Stimulated activated CD8-positive, alpha-beta memory T cell treated with anti-CD3 and anti-CD28 coated beads, Interleukin-7, amount 100 ng/mL, for 24 hours (primary cell): ENCODE measurements at regions not wholly inside any gene's neighbourhood (a gene's known extent, or its start where the extent isn't known, plus 50 kb on each side); places are given as distances from the start of the nearest gene placed in this dataset.
A peak's percentile ranks its signal among the peaks of the same experiment; 100 is the strongest.

Source experiments
- DNase-seq: peaks from one replicate; pipeline ENCODE4 v3.0.0-alpha.2; 2020; ENCODE audit warnings: low read depth

- no peak for DNase-seq
These were observed 183.7 kb downstream of the INO80D start for GRCh38 chr2:205902041-205902899.

DNA sequence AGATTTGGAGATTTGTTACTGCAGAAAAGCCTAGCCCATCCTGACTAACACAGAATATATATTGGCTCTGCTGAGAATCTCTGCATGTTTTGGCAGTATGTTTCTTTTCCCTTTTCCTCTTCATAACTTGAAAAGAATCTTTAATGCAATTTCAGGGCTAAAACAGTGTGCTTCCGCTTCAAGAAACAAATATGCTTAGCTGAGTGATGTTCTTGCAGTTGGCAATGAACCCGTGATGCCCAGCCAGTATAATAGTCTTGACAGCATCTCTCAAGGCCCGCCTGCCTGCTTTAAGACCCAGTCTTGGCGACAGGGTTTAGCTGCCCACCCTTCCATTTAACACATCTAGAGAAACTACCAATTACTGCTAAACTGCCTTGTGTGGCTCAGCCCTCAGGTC, 184.5 kb downstream of the INO80D start:
- no peak for DNase-seq

- DNase-seq, result no peak
These were observed 187.2 kb downstream of the INO80D start for GRCh38 chr2:205898744-205899143.

DNA sequence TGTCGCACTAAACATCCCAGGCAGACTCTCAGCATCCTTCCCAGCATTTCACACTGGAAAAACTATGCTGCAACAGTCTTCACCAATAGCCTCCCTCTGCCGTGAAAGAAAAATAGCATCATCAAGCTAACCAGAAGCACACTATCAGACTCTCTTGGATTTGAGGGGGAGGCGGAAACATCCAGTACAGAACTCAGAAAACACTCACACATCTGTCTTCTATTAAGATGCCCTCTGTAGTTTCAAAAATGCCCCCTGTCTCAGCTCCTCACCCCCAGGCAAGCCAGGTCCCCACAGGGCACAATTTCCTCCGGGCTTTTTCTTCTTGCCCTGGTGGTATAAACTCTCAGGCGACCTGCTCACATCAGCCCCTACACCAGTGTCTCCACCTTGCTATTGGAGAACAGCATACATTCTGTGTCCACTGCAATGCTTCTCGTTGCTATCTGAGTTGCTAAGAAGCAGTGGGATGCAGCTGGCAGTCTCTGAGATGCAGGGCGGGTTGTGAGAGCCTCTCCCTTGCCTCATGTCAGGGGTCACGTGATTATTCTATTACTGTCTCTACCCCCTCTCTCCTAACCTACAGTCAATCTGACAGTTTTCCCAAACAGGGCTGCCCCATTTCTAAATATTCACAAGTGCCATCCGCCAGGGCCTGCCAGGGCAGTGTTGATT, 189.9 kb downstream of the INO80D start:
- DNase-seq, result no peak

GRCh38 chr2:205892665-205893259, 193.2 kb downstream of the INO80D start:
- DNase-seq, result no peak

- no peak for DNase-seq
These were observed 193.7 kb downstream of the INO80D start for GRCh38 chr2:205892251-205892655.

- DNase-seq, result no peak
These were observed 196.9 kb downstream of the INO80D start for GRCh38 chr2:205889114-205889513.

DNA sequence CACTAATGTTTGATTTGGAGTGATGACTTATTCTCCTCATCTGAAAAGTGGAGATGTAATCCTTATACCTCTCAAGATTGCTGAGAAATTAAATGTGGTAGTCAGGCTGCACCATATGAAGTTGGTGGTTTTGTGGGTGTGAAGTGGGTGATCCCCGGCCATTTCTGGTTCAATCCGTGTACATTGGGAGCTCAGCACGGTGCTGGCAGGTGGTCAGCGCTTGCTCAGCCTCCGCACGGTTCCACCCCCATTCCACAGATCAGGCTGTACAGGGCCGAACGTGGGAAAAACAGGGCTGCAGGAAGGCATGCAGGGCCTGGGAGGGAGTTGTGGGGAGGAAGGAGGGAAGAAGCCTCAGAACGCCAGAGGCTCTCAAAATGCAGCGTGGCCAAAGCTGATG, 198.3 kb downstream of the INO80D start:
- no peak for DNase-seq

GRCh38 chr2:205885492-205886099, 200.4 kb downstream of the INO80D start:
- DNase-seq, result peak; percentile 49

- DNase-seq, result no peak
These were observed 201.7 kb downstream of the NRP2 start for GRCh38 chr2:205883965-205884364.

DNA sequence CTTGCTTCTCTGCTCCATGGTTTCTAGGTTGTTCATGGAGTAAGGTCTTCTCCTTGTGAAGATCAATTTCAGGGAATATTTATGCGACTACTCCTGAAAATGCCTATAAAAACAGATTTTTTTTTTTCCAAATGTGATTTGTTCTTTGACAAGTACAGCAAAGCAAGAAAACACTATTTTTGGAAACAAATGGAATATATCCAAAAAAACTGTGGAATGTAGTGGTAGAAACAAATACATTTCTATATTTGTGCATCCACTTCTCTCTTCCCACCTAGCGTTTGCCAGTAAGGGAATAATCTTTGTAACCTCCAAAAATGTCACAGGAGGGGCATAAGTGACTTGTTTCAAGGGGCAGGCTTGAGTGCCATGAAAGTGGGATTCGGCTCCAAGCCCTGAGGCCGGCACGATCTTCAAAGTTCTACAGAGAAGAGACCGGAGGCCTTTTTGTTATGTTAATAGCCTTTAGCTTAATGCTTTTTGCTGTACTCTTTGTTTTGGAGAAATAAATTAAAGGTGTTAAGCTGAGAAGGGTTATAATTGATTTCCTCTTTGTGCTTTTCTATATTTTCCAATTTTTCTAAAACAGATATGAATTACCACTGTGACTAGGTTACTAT, 200.6 kb downstream of the NRP2 start:
- DNase-seq, result no peak

DNA sequence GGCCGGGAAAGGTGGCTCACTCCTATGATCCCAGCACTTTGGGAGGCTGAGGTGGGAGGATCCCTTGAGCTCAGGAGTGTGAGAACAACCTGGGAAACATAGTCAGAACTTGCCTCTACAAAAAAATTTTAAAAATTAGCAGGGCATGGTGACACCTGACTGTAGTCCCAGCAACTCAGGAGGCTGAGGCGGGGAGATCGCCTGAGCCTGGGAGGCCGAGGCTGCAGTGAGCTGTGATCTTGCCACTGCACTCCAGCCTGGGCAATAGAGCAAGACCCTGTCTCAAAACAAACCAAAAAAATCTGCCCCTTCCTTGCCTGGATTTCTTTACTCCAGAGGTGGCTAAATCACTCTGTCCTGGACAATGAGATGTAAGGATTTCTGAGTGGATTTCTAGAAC, 197.7 kb downstream of the NRP2 start:
- DNase-seq, result no peak

- DNase-seq, result no peak
These were observed 196.9 kb downstream of the NRP2 start for GRCh38 chr2:205878999-205879762.

GRCh38 chr2:205877496-205877895, 195.2 kb downstream of the NRP2 start:
- no peak for DNase-seq

- DNase-seq, result no peak
These were observed 193.8 kb downstream of the NRP2 start for GRCh38 chr2:205876127-205876526.

DNA sequence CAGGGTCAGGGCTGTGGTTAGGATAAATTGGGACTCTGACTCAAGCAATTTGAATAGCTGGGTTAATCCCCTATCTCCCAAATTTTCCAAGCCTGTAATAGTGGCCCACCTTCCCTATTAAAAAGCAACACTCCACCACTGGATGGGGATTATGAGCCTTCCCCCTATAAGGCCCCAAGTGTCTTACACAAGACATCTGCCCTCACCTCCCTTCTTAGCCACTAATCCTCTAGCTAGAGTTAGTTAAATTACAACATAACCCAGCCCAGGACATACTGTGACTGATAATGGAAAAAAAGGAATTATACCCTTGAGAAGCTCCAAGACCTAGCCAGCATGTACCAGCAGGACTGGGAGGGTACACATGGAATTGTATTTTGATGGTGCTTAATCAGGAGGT, 190.4 kb downstream of the NRP2 start:
- no peak for DNase-seq

DNA sequence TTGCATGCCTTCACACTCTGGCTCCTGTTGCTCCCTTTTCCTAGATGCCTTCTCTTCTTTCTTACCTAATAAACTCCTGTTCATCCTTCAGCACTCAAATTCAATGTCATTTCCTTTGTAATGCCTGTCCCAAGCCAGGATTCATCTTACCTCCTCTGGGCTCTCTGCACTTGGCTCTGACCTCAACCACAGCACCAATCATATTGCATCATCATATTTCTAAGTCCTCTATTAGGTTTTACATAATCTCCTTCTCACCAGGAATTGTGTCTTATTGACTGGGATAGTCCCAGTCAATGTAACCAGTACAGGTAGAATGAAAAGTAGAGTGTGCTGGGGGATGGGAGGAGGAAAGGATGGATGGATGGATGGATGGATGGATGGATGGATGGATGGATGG, 187.1 kb downstream of the NRP2 start:
- no peak for DNase-seq

GRCh38 chr2:205868773-205869333, 186.6 kb downstream of the NRP2 start:
- DNase-seq, result no peak

- DNase-seq, result no peak
These were observed 185.8 kb downstream of the NRP2 start for GRCh38 chr2:205868053-205868452.

DNA sequence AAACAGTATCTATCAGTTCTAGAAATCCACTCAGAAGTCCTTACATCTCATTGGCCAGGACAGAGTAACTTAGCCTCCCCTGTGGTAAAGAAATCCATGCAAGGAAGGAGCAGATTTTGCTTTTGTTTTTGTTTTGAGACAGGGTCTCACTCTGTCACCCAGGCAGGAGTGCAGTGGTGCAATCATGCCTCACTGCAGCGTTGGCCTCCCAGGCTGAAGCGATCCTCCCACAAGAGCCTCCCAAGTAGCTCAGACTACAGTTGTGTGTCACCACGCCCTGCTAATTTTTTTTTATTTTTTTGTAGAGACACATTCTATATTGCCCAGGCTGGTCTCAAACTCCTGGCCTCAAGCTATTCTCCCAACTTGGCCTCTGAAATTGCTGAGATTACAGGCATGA, 185.1 kb downstream of the NRP2 start:
- no peak for DNase-seq

DNA sequence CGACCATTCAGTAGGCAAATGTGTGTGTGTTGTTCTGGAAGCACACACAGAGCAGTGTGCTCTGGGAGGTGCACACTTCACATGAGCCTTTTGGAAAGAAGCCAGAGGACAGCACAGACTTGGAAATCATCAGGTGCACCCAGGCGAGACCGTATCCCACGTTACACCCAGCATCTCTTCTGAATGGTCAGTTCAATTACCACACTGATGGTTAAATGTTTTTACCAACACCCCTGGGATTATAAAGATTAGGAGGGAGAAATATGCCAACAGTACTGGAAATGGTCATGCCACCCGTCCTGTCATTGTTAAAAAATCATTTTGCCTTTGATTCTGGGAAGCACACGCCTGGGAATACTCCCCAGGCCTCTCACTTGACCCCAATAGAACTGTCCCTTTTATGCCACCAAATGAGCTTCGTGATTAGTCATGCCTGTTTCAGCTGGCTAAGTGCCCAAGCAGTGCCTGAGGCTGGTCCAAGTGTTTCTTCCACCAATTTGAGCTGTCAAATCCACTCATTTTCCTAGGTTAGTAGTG, 183.7 kb downstream of the NRP2 start:
- DNase-seq, result no peak
